GM18502 (cell line): ENCODE measurements at regions not wholly inside any gene's neighbourhood (a gene's known extent, or its start where the extent isn't known, plus 50 kb on each side); places are given as distances from the start of the nearest gene placed in this dataset.

ENCODE experiments used
- ATAC-seq: cut with Tn5 transposase; IDR thresholded peaks from one replicate; pipeline ENCODE4 v1.9.1; 2021; ENCODE audit warnings: mild to moderate bottlenecking; ENCODE audit not compliant: unreplicated experiment, poor library complexity

DNA sequence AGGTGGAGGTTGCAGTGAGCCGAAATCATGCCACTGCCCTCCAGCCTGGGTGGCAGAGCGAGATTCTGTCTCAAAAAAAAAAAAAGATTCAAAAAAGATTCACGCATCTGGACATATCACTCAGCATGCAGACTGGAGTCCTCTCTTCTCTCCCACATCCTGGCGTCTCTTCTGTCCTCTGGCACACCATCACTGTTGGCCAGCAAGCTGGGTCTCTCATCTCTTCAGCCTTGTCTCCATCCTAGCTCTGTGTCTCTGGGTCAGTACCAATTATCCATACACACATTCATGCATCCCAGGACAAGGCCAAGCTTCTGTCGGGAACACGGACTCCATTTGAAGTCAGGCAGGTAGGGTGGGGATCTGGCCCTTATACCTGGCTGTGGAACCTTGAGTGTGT, 105.5 kb upstream of the MAP1LC3B2 start:
- ATAC-seq = no peak

- ATAC-seq = no peak
These were observed 105.1 kb upstream of the MAP1LC3B2 start for GRCh38 chr12:116454076-116454475.

- ATAC-seq = no peak
These were observed 104.2 kb upstream of the MAP1LC3B2 start for GRCh38 chr12:116454950-116455447.

GRCh38 chr12:116455540-116456329, 103.4 kb upstream of the MAP1LC3B2 start:
- no peak for ATAC-seq

GRCh38 chr12:116456330-116457082, 102.7 kb upstream of the MAP1LC3B2 start:
- ATAC-seq = no peak

GRCh38 chr12:116458492-116458891, 100.7 kb upstream of the MAP1LC3B2 start:
- no peak for ATAC-seq

DNA sequence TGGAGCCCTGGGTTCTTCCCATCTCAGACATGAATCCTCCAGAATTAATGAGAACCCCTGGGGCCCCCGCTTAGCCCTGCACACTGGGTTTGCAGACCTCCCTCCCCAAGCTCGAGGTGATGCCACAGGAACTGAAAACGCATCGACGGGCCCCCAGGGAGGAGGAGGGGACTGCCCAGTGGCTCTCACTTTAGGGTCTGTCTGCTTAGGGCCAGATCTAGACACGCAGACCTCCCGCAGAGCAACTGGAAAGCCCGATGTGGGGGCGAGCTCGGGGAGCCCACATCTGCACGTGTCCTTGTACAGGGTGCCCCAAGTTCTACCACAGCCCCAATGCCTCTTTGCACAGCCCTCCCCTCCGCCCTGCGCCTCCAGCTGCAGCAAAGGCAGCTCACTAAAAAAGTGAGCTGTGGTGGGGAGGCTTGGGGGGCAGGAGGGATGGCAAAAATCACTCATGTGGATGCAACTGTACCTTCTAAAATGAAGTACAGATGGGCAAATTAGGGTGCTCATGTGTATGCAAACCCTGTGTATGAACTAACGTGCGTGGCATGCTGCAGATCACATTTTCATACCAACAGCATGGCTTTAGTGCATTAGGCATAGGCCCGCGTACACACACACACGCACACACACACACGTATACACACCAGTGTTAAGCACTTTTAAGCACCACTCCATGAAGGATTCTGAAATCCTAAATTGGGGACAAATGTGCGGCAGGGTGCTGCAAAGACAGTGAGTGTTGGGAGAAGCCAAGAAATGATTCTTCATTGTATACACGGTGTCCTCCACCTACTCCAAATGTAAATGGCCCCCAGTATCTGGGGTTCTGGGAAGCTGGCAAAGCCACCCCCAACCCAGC, 99.9 kb upstream of the MAP1LC3B2 start:
- ATAC-seq = no peak

DNA sequence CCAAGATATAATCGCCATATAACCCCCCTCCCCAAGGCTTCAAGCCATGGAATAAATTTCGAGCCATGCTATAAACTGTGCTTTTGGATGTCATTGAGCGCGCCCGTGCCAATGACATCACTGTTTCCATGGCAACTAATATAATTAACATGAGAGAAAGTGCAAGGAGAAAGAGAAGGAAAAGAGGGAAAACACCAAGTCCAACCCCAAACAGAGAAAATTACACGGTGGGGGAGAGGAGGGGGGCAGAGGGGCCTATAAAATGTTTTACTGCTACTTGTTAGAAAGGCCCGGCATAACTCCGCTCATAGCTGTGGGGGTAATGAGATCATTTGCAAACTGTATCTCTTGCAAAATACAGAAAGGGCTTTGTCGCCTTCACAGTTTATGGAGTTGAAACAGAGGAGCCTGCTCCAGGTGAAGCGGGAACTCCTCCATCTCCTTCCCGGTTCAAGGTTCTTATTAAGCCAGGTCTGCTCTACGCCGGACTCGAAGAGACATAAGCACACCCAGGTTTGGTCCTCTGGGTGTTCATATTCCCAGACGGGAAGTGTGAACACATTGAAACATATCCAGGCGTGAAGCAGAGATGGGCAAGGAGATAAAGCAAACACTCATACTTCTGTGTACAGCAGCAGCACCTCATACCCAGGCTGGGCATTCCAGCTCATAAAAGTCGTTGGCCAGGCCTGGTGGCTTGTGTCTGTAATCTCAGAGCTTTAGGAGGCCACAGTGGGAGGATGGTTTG, 99.1 kb upstream of the MAP1LC3B2 start:
- no peak for ATAC-seq

- ATAC-seq = no peak
These were observed 98.1 kb upstream of the MAP1LC3B2 start for GRCh38 chr12:116461060-116461459.

GRCh38 chr12:116463366-116463765, 95.8 kb upstream of the MAP1LC3B2 start:
- ATAC-seq = no peak

GRCh38 chr12:116465407-116465806, 93.8 kb upstream of the MAP1LC3B2 start:
- ATAC-seq = no peak

DNA sequence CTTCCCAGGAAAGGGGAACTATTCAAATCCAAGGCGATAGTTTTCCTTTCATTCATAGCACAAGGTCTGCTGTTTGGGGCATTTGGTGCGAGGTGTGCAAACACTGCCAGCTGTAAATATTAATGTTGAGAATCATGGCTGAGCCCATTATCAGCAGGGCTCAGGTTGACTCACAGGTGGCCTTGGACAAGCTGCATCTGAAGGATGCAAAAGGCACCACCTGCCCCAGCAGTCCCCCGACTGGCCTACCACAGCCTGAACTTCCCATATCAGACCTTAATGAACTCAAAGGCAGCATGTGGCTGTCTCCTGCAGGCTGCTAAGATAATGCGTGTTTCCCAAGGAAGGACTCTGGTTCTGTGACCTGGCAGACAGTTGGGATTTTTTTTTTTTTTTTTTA, 93.3 kb upstream of the MAP1LC3B2 start:
- ATAC-seq = no peak

DNA sequence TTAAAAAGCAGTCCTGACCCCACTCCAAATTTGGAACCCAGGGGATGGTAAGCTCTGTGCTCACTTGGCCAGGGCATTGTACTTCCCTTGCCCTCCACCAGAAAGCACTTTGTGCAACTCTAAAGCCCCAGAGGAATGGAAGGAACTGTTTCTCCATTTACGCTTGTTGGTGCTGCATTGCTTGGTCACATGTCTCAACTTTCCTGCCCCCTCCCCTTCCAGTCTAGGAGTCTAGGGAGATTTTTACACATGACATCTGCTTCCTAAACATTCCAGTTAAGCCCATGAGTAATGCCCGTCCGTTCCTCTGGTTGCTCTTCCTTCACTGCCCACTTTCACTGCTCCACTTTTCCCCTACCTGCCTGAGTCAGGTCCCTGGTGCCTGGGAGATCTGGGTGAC, 92.6 kb upstream of the MAP1LC3B2 start:
- ATAC-seq = no peak

DNA sequence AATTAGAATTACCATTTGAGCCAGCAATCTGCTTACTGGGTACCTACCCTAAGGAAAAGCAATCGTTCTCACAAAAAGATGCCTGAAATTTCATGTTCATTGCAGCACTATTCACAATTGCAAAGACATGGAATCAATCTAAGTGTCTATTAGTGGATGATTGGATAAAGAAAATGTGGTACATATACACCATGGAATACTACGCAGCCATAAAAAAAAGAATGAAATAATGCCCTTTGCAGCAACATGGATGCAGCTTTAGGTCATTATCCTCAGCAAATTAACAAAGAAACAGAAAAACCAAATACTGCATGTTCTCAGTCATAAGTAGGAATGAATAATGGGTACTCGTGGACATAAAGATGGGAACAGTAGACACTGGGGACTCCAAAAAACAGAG, 89.8 kb upstream of the MAP1LC3B2 start:
- ATAC-seq = no peak

GRCh38 chr12:116471544-116471943, 87.6 kb upstream of the MAP1LC3B2 start:
- no peak for ATAC-seq

DNA sequence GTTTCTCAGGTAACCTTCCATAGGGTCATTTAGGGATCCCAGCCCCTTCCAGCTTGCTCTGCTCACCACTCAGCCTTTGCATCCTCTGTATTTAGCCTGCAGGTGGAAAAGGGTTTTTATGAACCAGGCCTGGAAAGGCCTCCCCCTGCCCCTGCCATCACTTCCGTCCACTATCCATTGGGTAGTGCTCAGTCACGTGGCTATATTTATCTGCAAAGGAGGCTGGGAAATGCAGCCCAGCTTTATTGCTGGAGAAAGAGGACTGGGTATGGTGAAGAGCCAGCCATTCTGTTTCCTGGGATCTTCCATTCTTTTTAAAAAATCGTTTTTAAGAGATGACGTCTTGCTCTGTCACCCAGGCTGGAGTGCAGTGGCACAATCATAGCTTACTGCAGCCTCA, 87.0 kb upstream of the MAP1LC3B2 start:
- ATAC-seq = no peak

GRCh38 chr12:116473416-116473815, 85.8 kb upstream of the MAP1LC3B2 start:
- ATAC-seq = no peak

GRCh38 chr12:116474331-116474730, 84.8 kb upstream of the MAP1LC3B2 start:
- no peak for ATAC-seq

GRCh38 chr12:116474899-116475298, 84.3 kb upstream of the MAP1LC3B2 start:
- ATAC-seq = no peak

DNA sequence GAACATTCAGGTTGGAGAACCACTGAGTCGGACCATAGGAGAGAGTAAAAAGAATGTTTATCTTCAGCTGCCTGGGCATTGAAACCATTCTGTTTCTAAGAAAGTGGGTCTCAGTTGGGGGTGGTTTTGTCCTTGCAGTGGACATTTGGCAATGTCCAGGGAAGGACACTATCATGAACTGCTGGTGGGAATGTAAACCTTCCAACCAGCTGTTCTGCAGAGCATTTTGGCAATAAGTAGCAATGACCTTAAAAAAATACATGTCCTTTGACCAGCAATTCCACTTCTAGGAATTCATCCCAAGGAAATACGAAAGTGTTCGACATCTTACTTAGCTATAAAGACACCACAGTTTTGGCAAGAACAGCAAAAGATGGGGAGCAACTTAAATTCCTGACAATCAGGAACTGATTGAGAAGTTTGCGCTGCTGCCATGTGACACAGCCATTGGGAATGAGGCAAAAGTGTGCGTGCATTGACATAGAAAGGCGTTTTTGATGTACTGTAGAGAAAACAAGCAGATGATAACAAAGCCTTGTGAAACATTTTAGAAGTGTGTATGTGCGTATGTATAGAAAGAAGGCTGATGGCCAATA, 82.9 kb upstream of the MAP1LC3B2 start:
- no peak for ATAC-seq
